HL-60 (cell line): ENCODE measurements at regions not wholly inside any gene's neighbourhood (a gene's known extent, or its start where the extent isn't known, plus 50 kb on each side); places are given as distances from the start of the nearest gene placed in this dataset.
"Not testable (repeated sequence)": the region's sequence is repeated elsewhere in the genome, so short reads cannot be mapped to it uniquely, and the experiment has no call there.

Experiments used
- REST ChIP-seq: IDR thresholded peaks from 2 replicates; pipeline ENCODE4 v1.6.1; 2012; ENCODE audit warnings: low read depth; ENCODE audit not compliant: insufficient replicate concordance
- TF ChIP-seq, protein P1 (sequence below): IDR thresholded peaks from one replicate; pipeline ENCODE4 v1.5.1; 2011; ENCODE audit warnings: low read length, control low read depth, inconsistent platforms; ENCODE audit not compliant: insufficient read depth

- TF ChIP-seq, protein P1, sequence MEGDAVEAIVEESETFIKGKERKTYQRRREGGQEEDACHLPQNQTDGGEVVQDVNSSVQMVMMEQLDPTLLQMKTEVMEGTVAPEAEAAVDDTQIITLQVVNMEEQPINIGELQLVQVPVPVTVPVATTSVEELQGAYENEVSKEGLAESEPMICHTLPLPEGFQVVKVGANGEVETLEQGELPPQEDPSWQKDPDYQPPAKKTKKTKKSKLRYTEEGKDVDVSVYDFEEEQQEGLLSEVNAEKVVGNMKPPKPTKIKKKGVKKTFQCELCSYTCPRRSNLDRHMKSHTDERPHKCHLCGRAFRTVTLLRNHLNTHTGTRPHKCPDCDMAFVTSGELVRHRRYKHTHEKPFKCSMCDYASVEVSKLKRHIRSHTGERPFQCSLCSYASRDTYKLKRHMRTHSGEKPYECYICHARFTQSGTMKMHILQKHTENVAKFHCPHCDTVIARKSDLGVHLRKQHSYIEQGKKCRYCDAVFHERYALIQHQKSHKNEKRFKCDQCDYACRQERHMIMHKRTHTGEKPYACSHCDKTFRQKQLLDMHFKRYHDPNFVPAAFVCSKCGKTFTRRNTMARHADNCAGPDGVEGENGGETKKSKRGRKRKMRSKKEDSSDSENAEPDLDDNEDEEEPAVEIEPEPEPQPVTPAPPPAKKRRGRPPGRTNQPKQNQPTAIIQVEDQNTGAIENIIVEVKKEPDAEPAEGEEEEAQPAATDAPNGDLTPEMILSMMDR, result not testable (repeated sequence)
- not testable (repeated sequence) for TF ChIP-seq REST
Observed at GRCh38 chr17:16840219-16840618, 131.7 kb downstream of the TNFRSF13B start.
